Activated naive CD4-positive, alpha-beta T cell treated with anti-CD3 and anti-CD28 coated beads, Interleukin-2, amount 50 U/mL, for 24 hours (primary cell): ENCODE measurements at regions not wholly inside any gene's neighbourhood (a gene's known extent, or its start where the extent isn't known, plus 50 kb on each side); places are given as distances from the start of the nearest gene placed in this dataset.

ENCODE experiments used
- H3K27ac Mint-ChIP-seq: one replicate; pipeline ENCODE4 v1.8.0; 2021; ENCODE audit warnings: mild to moderate bottlenecking, mixed read lengths
- H3K27me3 Mint-ChIP-seq: one replicate; pipeline ENCODE4 v1.8.0; 2021; ENCODE audit warnings: mixed read lengths
- H3K36me3 Mint-ChIP-seq: one replicate; pipeline ENCODE4 v1.8.0; 2021; ENCODE audit warnings: mixed read lengths
- H3K4me1 Mint-ChIP-seq: one replicate; pipeline ENCODE4 v1.8.0; 2021; ENCODE audit warnings: mixed read lengths
- H3K4me3 Mint-ChIP-seq: one replicate; pipeline ENCODE4 v1.8.0; 2021; ENCODE audit warnings: mild to moderate bottlenecking, mixed read lengths
- H3K9me3 Mint-ChIP-seq: one replicate; pipeline ENCODE4 v1.8.0; 2021; ENCODE audit warnings: mixed read lengths

- Mint-ChIP-seq H3K27ac (no peak overlapping the region), H3K9me3 (no peaks in the 10 kb centered on the region), H3K4me3 (no peak overlapping the region), H3K4me1 (no peaks in the 10 kb centered on the region), H3K27me3 (peaks cover 1% of the 10 kb centered on the region), H3K36me3 (no peaks in the 10 kb centered on the region)
These were observed 103.9 kb upstream of the RET start for GRCh38 chr10:42972946-42973345.

- Mint-ChIP-seq H3K27ac (no peak overlapping the region), H3K4me3 (no peak overlapping the region), H3K36me3 (no peaks in the 10 kb centered on the region), H3K9me3 (no peaks in the 10 kb centered on the region), H3K4me1 (no peaks in the 10 kb centered on the region), H3K27me3 (no peaks in the 10 kb centered on the region)
These were observed 103.5 kb upstream of the RET start for GRCh38 chr10:42973411-42973810.

- Mint-ChIP-seq H3K4me1 (no peaks in the 10 kb centered on the region), H3K27me3 (no peaks in the 10 kb centered on the region), H3K4me3 (no peak overlapping the region), H3K27ac (no peak overlapping the region), H3K36me3 (no peaks in the 10 kb centered on the region), H3K9me3 (no peaks in the 10 kb centered on the region)
These were observed 102.8 kb upstream of the RET start for GRCh38 chr10:42973870-42974692.

DNA sequence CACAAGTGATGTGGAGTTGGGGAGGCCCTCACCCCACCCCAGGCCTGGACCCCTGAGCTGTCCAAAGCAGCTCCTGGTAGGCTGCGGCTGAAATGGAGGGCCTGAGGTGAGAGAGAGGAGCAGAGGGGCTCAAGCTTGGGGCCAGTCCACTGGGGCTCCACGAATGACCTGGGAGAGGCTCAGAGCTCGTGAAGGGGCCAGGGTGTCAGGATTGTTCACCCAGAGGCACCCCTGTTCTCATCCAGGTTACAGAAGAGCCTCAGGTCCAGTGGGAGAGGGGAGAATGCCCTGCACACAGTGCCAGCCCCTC, 102.2 kb upstream of the RET start:
- Mint-ChIP-seq H3K4me3 (no peak overlapping the region), H3K9me3 (no peaks in the 10 kb centered on the region), H3K27ac (no peak overlapping the region), H3K36me3 (no peaks in the 10 kb centered on the region), H3K27me3 (no peaks in the 10 kb centered on the region), H3K4me1 (no peaks in the 10 kb centered on the region)

DNA sequence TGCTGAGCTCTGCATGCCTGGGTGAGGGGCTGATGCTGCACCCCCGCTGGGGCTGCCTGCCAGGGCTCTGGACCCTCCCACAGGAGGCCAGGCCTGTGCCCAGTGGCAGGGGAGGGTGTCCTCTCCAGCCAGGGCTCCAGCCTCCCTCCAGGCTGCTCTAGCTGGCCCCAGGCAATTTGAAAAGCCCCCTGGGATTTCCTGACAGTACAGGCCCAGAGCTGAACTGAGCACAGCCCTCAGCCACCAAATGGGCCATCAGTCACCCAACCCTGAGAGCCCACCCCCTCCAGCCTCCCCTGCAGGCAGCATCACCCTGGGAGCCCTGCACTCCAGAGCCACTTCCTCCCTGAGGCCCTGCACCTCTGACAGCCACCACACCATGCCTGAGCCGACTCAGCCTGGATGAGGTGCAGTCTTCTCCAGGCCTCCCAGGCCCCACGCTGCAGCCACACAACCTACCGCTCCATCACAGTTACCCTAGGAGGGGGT, 101.8 kb upstream of the RET start:
- no peaks in the 10 kb centered on the region for H3K9me3 Mint-ChIP-seq
- H3K4me3 Mint-ChIP-seq = no peak overlapping the region
- H3K36me3 Mint-ChIP-seq = no peaks in the 10 kb centered on the region
- H3K27me3 Mint-ChIP-seq = no peaks in the 10 kb centered on the region
- no peaks in the 10 kb centered on the region for H3K4me1 Mint-ChIP-seq
- no peak overlapping the region for H3K27ac Mint-ChIP-seq

- Mint-ChIP-seq H3K27ac (no peak overlapping the region), H3K27me3 (no peaks in the 10 kb centered on the region), H3K9me3 (no peaks in the 10 kb centered on the region), H3K4me3 (no peak overlapping the region), H3K36me3 (no peaks in the 10 kb centered on the region), H3K4me1 (no peaks in the 10 kb centered on the region)
These were observed 101.1 kb upstream of the RET start for GRCh38 chr10:42975558-42976340.

DNA sequence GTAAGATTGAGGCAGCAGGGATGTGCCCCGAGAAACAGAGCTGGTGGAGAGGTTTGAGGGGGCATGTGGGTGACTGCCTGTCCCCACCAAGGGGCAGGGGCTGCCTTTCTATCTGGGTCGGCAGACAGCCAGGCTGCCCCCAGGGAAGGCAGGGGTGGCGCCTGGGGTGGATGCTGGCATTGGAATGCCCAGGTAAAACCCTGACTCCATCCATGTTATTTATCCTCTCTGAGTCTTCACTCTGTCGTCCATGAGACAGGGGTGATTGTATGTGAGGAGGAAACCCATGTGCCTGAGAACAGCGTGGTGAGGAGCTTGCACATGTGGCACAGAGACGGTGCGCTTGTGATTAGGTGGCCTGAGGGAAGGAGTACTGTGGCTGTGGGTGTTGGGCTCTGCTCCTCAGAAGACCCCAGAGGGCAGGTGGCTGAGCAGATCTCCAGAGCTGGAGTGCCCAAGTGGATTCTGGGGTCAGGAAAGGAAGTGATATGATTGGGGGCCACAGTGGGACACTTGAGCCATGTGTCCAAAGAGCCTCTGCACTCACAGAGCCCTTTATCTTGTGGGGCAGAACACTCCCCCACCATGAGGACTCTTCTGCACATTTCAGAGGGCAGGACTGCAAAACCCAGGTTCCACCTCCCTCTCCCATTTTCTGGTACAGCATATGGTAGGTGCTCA, 100.4 kb upstream of the RET start:
- Mint-ChIP-seq H3K36me3 (no peaks in the 10 kb centered on the region), H3K9me3 (no peaks in the 10 kb centered on the region), H3K27ac (no peak overlapping the region), H3K4me1 (no peaks in the 10 kb centered on the region), H3K27me3 (no peaks in the 10 kb centered on the region), H3K4me3 (no peak overlapping the region)

- no peak overlapping the region for H3K4me3 Mint-ChIP-seq
These were observed 99.8 kb upstream of the RET start for GRCh38 chr10:42977032-42977416.

GRCh38 chr10:42979181-42979580, 97.7 kb upstream of the RET start:
- Mint-ChIP-seq H3K4me1 (no peaks in the 10 kb centered on the region), H3K27me3 (no peaks in the 10 kb centered on the region), H3K36me3 (no peaks in the 10 kb centered on the region), H3K9me3 (no peaks in the 10 kb centered on the region), H3K4me3 (no peak overlapping the region), H3K27ac (no peak overlapping the region)

More at GRCh38 chr10:42977032-42977416, 99.8 kb upstream of the RET start:
- Mint-ChIP-seq H3K9me3 (no peaks in the 10 kb centered on the region), H3K27ac (no peak overlapping the region), H3K27me3 (no peaks in the 10 kb centered on the region), H3K36me3 (no peaks in the 10 kb centered on the region), H3K4me1 (no peaks in the 10 kb centered on the region)

DNA sequence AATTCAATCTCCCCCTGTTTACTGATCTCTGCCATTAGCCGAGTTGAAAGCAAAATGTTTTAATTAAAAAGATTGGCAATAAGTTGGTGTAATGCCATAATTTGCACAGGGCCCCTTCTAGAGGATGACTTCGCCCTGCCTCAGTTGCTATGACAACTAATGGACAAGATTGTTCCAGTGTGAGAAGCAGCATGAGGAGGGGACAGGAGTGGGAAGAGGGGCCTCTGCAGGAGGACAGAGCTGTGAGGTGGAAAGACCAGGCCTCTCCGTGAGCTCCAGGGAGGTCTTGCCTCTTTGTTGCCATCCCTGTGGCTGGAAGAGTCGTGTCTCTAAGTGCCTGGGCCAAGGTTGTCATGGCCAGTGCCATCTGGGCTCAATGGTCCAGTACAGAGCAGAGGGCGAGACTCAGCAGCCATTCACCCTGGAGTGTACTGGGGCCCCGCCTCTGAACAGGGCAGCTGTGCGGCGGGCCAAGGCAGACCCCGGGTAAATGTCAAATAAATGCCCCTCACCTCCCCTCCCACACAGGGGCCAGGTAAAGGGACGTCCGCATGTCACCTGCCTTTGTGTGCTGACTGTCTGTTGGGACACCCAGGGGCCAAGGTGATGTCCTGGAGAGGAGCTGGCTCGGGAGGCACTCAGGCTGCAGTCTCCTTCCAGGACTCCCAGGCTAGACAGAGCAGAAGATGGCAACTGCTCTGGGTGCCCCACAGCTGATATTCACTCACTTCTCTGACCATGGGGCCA, 97.0 kb upstream of the RET start:
- Mint-ChIP-seq H3K36me3 (no peaks in the 10 kb centered on the region), H3K4me1 (no peaks in the 10 kb centered on the region), H3K9me3 (no peaks in the 10 kb centered on the region)

DNA sequence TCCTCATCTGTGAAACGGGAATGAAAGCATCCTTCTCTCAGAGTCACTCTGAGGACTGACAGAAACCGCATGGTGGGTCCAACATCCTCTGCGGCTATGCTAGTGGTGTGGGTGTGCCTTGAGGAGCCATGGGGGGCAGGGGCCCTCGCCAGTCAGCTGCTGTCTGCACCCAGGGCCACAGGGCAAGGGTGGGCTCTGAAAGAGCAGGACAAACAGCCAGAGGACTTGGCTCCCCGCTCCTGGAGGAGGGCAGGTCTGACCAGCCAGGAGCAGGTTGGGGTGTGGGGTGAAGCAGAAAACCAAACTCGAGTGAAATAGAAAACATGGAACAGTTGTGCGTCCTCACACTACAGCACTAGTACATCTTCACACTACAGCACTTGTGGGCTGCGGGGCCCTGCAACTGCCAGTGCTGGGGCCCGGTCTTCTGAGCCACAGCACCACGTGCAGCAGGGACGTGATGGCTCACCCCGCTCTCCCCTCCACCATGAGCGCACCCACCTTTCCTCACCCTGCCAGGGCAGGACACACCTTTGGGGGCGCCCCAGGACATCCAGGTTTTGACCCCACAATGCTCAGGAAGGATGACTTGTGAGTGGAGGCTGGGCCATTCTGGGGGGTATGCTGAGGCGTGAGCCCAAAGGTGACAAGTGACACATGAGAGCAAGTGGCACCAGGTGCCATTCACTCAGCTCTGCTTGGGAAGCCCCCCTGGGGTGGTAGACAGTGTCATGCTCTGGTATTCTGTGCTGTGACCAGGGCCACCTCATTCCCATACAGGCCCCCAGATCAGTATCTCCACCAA, 96.1 kb upstream of the RET start:
- no peaks in the 10 kb centered on the region for H3K9me3 Mint-ChIP-seq
- H3K27me3 Mint-ChIP-seq = no peaks in the 10 kb centered on the region
- H3K4me3 Mint-ChIP-seq = no peak overlapping the region

More for the DNA sequence above, 97.0 kb upstream of the RET start:
- Mint-ChIP-seq H3K27ac (no peak overlapping the region), H3K27me3 (no peaks in the 10 kb centered on the region), H3K4me3 (no peak overlapping the region)

GRCh38 chr10:42981358-42982236, 95.3 kb upstream of the RET start:
- no peak overlapping the region for H3K4me3 Mint-ChIP-seq
- no peaks in the 10 kb centered on the region for H3K4me1 Mint-ChIP-seq
- H3K36me3 Mint-ChIP-seq = no peaks in the 10 kb centered on the region
- no peaks in the 10 kb centered on the region for H3K27me3 Mint-ChIP-seq
- H3K27ac Mint-ChIP-seq = no peak overlapping the region
- H3K9me3 Mint-ChIP-seq = no peaks in the 10 kb centered on the region

More for the DNA sequence above, 96.1 kb upstream of the RET start:
- no peaks in the 10 kb centered on the region for H3K36me3 Mint-ChIP-seq
- H3K27ac Mint-ChIP-seq = no peak overlapping the region
- no peaks in the 10 kb centered on the region for H3K4me1 Mint-ChIP-seq

- Mint-ChIP-seq H3K4me3 (no peak overlapping the region), H3K36me3 (no peaks in the 10 kb centered on the region), H3K4me1 (no peaks in the 10 kb centered on the region), H3K27ac (no peak overlapping the region), H3K27me3 (no peaks in the 10 kb centered on the region), H3K9me3 (no peaks in the 10 kb centered on the region)
These were observed 93.9 kb upstream of the RET start for GRCh38 chr10:42982891-42983506.

DNA sequence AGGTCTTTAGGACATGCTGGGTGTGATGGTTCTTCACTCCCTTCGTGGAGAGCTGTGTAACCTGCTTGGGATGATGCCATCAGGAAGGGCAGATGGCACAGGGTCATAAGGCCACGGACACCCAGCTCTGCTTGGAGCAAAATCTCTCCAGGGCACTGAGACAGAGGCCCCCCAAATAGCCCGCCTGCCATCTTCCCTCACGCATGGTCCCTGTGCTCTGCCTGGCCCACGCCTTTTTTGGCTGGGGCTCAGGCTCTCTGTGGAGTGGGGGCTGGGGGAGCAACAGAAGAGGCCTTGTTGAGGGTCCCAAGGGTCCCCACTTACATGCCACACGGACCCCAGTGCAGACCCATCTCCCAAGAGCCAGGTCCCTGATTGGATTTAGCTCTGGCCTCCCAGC, 93.3 kb upstream of the RET start:
- no peak overlapping the region for H3K4me3 Mint-ChIP-seq
- no peaks in the 10 kb centered on the region for H3K27me3 Mint-ChIP-seq
- no peak overlapping the region for H3K27ac Mint-ChIP-seq
- H3K36me3 Mint-ChIP-seq = no peaks in the 10 kb centered on the region
- no peaks in the 10 kb centered on the region for H3K9me3 Mint-ChIP-seq
- H3K4me1 Mint-ChIP-seq = no peaks in the 10 kb centered on the region
